Bone marrow (tissue), 2 donors: ENCODE measurements at regions not wholly inside any gene's neighbourhood (a gene's known extent, or its start where the extent isn't known, plus 50 kb on each side); places are given as distances from the start of the nearest gene placed in this dataset.

Experiments used
- DNase-seq, 2 donors: peaks; one replicate each; lab custom pipeline; 2025; lab: John Stamatoyannopoulos, UW

DNA sequence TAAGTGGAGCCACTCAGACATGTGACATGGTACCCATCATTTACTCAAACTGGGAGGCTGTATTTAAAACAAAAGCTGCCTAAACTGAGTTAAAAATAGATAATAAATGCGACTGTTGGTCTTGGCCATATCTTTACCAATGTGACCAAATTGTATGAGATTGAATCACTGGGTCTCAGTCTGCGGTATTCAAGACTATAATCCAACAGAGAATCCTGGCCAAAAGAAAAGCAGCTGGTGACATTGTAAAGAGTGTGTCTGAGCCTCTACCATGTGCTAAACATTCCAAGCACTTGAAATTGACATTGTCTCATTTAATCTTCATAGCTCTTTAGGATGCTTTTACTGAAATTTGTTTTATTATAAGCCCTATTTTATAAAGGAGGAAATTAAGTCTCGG is 282.6 kb downstream of the ZNF608 start:
- no peak for DNase-seq

DNA sequence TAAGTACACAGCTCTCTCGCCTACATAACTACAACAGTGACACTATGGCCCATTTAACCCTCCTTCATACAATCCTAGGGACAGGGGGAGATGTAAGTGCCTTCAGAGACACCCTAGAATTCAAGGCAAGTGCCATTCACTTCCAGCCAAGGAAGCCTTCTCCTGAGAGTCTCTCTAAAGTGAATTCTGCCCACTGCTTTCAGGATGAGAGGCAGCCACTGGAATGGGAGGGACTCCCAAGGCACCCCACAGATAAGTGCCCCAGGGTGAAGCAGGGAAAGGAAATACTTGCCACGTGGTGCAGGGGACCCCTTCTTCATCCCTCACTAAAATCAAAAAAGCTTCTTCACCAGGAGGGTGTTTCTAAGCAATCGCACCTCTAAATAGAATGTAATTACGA is 283.7 kb downstream of the ZNF608 start:
- DNase-seq = no peak

DNA sequence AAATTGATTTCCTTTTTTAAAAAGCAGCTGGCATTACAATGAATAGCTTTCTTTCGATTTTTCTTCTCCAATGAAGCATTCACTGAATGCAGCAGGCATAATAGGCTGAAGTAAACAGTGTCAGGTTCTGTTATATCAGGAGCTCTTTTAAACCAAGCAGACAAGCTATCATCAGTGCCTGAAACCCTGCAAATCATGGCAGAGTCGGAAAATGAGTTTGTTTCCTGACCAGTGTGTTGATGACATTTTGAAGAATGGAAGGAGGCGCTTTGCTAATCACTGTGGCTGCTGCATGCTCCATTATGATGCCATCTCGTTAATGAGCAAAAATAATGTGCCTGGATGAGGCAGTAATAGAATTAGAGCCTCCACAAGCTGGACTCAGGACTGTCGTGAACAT is 284.5 kb downstream of the ZNF608 start:
- DNase-seq = no peak

DNA sequence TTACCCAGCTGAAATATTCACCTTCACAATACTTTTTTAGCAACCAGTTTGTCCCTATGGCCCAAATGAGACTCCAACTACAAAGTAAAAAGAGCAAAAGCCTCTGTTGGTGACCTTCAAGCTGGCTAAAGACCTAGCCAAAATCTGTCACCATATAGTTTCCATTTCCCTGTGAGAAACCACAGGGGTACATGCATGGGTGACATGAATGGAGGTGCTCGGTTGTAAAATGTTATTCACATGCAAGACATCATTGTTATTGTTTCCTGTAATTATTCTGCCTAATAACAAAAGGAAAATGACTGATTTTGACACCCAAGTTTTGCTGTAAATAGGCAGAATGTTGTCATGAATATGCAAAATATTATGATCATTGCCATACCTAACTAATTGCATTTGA is 285.3 kb downstream of the ZNF608 start:
- no peak for DNase-seq

DNA sequence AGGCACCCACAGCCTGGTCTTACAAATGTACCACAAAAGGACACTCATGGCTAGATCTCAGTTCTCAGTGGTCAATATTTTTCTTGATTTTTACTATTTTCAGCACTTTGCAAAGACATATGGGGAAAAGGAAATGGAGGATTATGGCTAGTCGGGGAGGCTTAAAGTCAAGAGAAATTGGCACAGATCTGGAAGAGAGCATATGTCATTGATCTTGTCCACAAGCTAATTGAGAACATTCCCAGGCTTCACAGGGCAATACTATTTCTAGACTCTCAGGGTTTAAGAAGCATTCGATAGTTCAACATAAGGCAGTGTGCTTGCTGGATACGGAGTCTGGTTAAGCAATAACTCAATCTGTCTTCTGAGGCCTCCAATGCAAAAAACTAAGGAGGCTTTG is 285.8 kb downstream of the ZNF608 start:
- no peak for DNase-seq

DNA sequence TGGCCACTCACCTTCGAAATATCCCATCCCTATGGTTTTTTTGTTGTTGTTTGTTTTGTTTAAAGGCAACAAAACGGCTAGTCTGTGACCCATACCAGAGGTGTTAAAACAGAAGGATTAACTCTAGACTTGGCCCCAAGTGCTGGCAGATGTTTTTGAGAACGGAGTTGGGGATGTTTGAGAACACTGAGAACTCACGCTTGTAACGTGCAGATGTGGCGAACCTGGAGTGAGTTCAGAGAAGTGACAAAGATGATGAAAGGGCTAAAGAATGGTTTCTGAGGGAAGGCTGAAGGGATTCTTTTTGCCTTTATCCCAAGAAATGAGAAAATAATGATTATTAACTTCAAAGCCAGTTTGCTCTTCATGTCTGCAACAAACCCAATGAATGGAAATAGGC is 286.5 kb downstream of the ZNF608 start:
- no peak for DNase-seq

DNA sequence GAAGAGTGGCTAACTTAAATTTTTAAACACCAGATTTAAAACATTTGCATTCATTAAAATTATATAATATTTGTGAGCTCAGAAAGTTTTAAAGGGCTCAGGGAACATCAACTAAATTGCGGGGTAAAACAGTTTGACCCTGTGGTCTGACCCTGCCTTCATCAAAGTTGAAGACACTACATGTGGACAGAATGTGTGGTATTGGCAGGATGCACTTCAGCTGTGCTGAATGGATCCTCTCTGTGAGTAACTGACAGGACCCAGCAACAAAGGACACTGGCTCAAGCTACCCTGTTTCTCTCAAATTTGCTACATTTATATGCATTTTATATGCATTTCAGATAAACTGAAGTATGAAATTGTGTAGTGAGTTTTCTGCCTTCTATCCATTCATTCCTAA is 288.5 kb downstream of the ZNF608 start:
- no peak for DNase-seq

DNA sequence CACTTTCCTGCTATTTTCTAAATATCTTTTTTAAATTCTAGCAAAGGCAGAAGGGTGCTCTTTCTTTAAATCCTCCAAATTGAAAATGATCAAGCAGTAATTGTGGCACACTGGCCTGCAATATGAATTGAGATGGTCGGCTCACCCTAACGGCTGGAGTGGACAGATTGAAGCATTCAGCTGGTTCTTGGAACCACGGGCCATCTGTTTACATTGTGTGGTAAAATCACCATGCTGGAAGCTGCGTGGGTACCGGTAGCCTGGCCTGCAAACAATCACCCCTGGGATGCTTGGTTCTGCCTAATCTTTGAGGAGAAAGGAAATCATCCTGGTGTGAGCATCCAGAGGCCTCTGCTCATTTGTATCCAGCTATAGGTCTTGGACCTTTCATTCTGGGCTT is 289.3 kb downstream of the ZNF608 start:
- no peak for DNase-seq

DNA sequence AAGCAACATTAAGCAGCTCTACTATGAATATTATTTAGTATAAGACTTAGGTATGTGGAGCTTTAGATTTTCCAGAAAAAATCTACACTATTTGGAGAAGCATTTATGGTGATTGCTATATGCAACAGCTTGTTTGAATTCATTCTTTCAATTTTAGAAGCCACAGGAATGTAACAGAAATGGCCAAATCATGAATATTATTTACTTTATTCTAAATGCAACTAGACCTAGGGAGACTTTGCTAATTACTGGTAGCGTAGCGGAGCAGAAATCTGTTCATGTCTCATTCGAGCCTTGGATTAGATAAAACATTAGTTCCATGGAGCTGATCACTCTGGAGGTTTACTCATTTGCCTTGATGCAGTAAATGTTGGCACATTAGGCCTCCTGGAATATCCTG is 290.2 kb downstream of the ZNF608 start:
- DNase-seq = no peak

DNA sequence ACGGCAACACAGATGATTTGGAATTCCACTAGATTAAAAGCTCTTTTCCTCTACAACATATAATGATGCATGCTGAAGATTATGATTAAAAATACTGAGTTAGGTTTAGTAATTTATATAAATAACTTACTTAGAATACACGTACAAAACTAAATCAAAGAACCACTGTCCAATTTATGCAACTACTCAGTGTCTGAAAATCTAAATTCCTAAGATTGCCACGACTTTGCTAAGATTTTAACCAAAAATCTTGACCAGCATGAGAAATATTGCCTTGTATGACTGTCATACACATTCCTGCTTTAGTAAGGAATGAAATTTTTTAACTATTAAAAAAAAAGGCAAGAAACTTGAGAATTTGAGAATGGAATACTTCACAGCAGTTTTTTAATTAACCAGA is 292.4 kb downstream of the ZNF608 start:
- DNase-seq = no peak

DNA sequence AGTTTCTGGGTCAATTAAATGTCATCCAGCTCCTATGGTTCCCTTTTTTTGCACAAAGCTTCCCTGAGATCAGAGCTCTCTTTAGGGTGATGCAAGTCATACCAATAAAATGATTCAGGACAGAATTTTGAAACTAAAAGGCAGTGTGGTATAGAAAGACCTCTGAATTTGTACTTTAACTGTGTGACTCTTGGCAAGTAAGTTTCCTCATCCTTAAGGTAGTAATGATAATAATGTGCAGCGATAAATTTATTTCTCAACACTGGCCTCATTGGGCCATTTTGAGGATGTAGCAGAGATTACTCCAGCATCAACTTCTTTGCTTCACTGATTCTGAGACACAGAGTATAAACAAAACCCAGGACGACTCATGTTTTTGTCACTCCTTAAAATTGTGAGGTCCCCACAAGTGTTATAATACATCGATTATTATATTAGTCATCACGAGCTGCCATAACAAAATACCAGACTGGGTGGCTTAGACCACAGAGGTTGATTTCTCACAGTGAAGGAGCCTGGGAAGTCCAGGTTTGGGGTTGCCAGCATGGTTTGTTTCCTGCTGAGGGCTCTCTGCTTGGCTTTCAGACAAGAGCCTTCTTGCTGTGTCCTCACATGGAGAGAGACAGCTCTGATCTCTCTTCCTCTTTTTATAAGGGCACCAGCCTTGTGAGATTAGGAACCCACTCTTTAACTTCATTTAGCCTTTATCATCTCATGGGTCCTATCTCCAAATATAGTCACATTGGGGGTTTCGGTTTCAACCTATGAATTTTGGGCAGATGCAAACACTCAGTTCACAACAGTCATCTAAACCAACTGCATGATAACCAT is 293.0 kb downstream of the ZNF608 start:
- DNase-seq = peak in 1 of 2 donors; percentile 67

DNA sequence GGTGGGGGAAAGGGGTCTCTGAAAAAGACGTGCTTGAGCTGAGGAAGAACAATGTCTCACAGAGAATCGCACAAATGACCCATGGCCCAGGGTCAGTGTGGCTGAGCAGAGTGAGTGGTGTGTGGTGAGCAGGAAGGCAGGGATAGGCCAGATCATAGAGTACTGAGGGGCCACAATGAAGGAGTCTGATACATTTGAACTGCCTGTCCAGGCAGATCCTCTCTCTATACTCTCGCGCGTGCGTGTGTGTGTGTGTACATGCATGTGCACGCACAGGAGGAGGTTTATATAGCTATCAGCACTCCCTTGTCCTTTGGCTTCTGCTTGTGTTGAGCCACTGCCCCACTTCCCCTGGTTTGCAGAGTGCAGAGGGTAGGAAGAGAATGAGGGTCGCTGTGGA is 294.0 kb downstream of the ZNF608 start:
- DNase-seq = no peak

DNA sequence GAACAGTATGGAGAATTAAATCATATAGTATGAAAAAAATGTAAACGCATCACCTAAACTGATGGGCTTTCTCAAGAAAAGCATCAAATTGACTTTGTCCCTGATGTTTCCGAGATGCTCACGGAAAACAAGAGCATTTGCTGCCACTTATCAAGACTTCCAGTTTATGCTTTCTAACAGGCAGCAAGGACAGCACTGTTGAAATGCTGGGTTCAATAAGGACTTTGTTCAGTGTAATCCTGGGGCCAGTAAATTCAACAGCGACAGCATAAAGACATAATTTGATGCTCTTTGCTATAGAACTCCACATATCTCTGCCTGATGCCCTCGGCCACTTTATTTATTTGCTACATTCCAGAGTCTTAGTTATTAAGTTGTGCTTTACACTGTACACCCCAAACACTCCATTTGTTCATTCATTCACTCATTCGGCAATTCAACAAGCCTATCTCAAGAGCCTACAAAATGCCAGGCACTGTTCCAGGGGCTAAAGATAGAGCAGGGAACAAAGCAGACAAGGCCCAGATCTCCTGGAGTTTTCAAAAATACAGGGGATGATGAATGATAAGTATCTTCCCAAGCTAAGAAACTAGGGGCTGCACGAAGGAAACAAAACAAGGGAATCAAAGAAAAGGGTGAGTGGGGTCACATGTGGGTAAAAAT is 294.6 kb downstream of the ZNF608 start:
- no peak for DNase-seq

DNA sequence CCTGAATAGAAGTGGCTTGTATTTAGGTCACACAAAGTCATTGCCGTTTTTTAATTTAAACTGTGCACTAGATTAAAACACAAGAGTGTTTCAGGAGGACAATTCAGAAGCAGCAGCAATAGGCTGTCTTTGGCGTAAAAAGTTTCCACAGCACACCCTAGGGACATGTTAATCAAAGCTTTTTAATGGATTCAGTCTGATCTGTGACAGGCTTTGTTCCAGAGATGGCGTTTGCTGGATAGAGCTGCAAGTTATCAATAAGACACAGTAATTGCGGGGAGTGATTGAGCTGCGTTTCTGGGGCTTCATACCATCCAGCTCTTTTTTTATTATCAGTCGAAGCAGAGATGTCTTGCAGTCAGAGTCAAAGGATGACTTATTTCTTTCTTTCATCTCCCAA is 300.3 kb downstream of the ZNF608 start:
- DNase-seq = no peak

DNA sequence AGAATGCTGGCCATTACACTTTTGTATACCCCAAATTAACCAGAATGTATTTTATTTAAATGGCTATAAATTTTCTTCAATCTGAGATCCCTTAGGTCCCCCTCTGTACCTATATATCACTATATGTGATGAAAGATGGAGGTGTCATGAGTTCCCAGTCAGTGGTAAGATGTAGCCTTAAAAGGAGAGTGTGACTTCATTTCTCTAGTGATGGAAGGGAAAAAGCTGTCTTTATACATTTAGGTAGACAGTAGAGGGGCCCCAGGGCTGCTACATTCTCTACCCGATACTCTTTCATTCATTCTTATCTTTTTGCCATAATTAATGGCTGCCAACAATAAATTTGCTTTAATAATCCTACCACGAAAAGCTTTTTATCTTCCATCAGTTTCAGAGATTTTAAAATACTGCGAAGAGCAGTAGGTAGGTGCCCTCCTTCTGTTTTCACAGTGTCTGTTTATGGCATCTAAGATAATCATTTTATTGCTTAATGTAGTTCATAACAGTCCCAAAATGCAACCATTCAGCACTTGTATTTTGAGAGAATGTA is 301.3 kb downstream of the ZNF608 start:
- no peak for DNase-seq

DNA sequence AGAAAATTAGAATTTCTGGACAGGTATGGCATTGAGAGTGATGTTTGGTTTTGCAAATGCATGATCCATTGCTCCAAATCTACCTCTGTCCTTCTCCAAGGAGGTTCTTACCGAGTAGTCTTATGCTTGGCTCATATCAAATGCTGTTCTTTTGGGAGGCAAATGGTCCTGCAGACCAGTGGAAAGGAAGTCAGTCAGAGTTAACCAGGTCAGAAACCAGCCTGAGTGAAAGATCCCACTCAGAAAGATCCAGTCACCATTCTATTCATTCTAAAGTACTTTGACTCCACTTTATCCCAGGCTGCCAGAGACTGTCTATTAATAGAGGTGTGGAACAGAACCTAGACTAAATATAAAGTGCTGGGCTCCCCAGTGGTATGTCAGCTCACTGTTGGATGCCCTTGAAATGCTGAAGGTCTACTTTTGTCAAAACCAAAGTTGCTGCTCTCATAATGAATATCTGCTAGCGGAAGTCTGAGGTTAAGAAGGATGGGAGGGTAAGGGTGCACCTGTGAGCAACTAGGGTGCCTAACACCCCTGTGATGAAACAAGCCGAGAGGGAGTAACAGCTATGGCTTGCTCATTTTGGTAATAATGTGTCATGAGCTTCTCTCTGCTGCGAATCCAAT is 302.2 kb downstream of the ZNF608 start:
- no peak for DNase-seq

DNA sequence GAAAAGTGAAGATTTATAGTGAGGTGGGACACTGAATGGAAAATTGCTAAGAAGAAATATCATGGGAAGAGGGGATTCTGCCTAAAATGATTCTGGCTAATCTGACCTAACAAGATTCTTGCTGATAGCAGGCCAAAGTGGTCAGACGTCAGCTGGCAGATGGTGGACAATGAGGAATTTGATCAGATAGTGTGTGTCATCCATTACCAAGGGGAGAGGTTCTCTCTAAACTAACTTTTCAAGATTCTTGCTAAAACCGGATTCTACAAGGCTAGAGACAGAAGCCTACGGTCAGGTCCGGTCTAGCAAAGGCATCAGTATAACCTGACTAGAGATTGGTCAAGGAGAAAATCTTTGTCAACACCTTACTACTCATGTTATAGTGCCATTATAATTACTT is 306.0 kb downstream of the ZNF608 start:
- DNase-seq = no peak

DNA sequence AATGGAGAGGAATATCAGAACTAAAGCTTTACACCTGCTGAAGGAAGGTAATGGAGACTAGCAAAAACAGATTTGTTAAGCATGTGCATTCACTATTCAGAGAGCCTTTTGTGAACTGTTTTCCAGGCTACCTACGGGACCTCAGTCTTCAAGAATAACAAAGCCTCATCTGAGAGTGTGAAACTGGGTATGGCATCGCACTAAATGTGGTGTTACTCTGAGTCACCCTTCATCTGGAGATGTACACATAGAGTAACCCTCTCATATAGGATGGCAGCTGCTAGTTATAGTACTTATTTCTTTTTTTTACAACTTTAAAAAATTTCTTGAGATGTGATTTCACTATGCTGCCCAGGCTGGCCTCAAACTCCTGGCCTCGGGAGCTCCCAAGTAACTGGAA is 306.8 kb downstream of the ZNF608 start:
- no peak for DNase-seq

DNA sequence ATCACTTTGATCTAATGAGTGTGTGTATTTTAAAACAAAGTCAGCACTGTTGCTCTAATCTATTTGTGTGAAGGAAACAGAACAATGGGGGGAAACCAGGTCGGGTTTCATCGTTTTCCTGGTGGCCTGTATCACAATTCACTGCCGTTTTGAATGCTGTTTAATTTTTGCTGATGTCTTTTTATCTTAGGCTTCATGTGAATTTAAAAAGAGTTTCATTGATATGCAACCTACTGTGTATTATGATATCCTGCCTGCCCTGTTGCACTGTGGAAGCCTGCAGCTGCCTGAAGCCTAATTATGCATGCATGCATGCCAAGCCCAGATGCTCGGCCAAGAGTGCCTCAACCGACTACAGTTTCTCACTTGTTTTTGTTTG is 307.5 kb downstream of the ZNF608 start:
- DNase-seq = no peak

DNA sequence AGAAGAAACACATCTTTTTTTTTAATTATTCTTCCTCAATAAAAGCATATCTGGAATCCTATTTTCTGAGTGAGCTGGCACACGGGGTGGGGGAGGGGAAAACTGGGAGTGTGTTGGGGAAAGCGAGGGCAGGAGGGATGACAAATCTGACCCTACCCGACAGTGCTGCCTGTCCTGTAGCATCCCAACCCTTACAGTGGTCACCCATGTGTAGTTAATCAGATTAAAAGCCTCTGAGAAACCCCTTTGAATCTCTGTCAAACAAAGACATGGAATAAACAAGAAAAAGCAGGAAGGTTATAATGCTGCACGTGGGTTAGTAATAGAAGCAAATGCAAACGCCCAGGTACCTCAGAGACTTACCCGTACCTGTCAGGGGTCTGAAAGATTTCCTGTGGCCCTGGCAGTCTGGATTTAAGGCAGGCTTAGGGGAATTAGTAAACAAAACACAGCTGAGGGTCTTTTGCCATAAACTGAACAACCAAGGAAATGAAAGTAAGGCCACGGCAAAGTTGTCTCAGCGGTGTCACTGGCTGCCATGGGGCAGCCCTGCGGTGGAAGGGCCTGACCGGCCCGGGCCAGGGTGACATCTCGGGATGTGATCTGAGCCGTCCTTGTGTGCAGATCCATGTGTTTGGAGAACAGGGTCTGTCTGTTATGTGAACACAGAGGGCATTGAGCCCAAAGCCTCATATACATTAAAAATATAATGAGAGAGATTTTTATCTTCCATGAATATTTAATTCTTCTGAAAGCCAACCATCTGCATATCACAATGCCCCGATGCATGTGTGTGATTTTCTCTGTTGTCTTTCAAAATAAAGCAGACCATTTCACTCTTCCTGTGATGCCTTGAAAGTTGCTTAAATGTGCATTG is 308.2 kb downstream of the ZNF608 start:
- DNase-seq = no peak

DNA sequence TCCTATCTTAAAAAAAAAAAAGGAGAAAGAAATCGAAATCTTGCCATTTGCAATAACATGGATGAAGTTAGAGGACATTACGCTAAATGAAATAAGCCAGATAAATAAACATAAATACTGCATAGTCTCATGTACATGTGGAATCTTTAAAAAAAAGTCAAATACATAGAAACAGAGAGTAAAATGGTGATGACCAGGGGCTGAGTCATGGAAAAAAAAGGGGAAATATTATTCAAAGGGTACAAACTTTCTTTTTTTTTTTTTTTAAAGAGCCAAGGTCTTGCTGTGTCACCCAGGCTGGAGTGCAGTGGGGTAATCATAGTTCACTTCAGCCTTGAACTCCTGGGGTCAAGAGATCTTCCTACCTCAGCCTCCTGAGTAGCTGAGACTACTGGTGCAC is 310.1 kb downstream of the ZNF608 start:
- DNase-seq = peak in 1 of 2 donors; percentile 61

DNA sequence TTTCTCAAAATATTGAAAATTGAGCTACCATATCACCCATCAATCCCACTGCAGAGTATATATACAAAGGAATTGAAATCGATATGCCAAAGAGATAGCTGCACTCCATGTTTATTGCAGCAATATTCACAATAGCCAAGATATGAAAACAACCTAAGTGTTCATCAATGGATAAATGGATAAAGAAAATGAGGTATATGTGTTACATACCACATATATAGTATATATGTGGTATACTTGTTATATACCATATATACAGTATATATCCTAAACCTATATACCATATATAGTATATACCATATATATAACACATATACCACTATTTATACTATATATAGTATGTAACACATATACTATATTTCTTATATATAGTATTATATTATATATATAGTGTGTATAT is 313.3 kb downstream of the ZNF608 start:
- DNase-seq = no peak
